ENCODE measurements at regions not wholly inside any gene's neighbourhood (a gene's known extent, or its start where the extent isn't known, plus 50 kb on each side); places are given as distances from the start of the nearest gene placed in this dataset.

DNA sequence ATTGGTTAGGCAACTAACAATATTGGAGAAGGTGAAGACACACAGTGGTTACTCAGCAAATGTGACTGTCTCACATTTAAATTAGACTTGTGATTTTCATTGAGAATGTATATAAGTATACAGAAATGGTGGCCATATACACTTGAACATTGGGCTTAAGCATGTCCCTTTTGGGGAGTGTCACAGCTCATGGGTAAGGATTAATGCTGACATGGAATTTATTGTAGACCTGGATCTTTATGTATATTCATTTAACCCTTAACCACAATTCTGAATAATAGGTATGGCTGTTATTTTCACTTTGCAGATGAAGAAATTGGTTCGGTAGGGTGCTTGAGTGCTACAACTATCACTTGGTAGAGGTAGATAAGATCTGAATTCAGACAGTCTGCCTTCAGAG is 95.5 kb upstream of the WDFY3 start:
- FAIRE-seq, result no peak
- DNase-seq (ENCODE audit: insufficient read length), result no peak
- TF ChIP-seq TAF1 (IDR thresholded peaks at IDR 0.05; ENCODE audit: borderline replicate concordance, low read depth, low read length), result no peak

DNA sequence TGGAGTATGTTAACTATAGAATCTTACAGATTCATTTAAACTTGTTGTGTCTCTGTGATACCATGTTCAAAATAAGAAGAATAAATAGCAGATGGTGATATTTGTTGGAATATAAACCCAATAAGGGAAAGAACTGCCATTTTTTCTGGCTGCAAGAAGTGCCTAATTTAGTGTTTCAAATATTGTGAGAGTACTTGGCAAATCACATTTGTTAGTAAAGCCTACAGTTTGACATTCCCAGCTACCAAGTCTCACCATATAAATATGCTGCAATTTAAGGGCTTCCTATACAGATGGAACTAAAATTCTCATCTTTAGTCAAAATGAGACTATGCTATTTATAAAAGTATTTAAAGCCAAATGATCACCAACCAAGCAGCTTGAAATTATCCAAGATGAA is 96.0 kb upstream of the WDFY3 start:
- DNase-seq (ENCODE audit: insufficient read length) (no peak), FAIRE-seq (no peak)
- TF ChIP-seq POLR2A (IDR thresholded peaks at IDR 0.05; ENCODE audit: low read depth, low read length), result no peak
- no peak for TF ChIP-seq POLR2AphosphoS5 (IDR thresholded peaks at IDR 0.05; ENCODE audit: low read depth, low read length)
- no peak for TF ChIP-seq TAF1 (IDR thresholded peaks at IDR 0.05; ENCODE audit: borderline replicate concordance, low read depth, low read length)

GRCh38 chr4:85067342-85067741 is 100.9 kb upstream of the WDFY3 start:
- DNase-seq (ENCODE audit: insufficient read length), result no peak
- TF ChIP-seq POLR2AphosphoS5 (IDR thresholded peaks at IDR 0.05; ENCODE audit: low read depth, low read length) (no peak), POLR2A (IDR thresholded peaks at IDR 0.05; ENCODE audit: low read depth, low read length) (no peak), TAF1 (IDR thresholded peaks at IDR 0.05; ENCODE audit: borderline replicate concordance, low read depth, low read length) (no peak)
- no peak for FAIRE-seq

DNA sequence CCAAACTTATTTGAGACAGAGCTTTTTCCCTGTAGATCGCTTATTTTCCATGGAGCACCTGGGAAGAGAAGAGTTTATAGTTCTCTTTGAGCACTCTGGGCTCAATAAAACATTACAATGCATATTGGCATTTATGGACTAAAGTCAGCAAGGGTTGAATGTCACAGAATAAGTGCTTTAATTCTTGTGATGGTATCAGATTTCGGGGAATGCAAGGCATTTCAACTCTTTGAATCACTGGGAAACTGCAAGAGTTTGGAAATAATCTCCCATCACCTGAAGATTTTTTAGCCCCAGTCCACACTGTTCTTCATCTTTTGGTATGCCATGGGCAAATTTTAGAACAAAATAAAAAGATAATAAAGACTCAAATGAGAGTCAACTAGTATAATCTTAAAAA is 111.5 kb upstream of the WDFY3 start:
- TF ChIP-seq POLR2AphosphoS5 (IDR thresholded peaks at IDR 0.05; ENCODE audit: low read depth, low read length), result no peak
- TF ChIP-seq TAF1 (IDR thresholded peaks at IDR 0.05; ENCODE audit: borderline replicate concordance, low read depth, low read length), result no peak
- TF ChIP-seq POLR2A (IDR thresholded peaks at IDR 0.05; ENCODE audit: low read depth, low read length), result no peak
- no peak for FAIRE-seq

DNA sequence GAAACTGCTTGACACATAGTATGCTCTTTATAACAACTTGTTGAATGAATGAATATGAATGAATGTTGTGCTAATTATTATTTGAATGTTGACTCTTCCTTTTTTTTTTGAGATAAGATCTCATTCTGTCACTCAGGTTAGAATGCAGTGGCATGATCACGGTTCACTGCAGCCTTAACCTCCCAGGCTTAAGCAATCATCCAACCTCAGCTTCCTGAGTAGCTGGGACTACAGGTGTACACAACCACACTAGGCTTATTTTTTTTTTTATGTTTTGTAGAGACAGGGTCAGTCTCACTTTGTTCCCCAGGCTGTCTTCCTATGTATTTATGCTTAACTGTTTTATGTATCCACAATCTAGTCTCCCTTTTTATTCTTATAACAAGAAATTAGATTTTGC is 114.7 kb upstream of the WDFY3 start:
- FAIRE-seq (no peak), DNase-seq (ENCODE audit: insufficient read length) (no peak)
- TF ChIP-seq POLR2AphosphoS5 (IDR thresholded peaks at IDR 0.05; ENCODE audit: low read depth, low read length), result no peak
- no peak for TF ChIP-seq POLR2A (IDR thresholded peaks at IDR 0.05; ENCODE audit: low read depth, low read length)
- no peak for TF ChIP-seq TAF1 (IDR thresholded peaks at IDR 0.05; ENCODE audit: borderline replicate concordance, low read depth, low read length)

More for the DNA sequence above, 111.5 kb upstream of the WDFY3 start:
- no peak for DNase-seq (ENCODE audit: insufficient read length)

DNA sequence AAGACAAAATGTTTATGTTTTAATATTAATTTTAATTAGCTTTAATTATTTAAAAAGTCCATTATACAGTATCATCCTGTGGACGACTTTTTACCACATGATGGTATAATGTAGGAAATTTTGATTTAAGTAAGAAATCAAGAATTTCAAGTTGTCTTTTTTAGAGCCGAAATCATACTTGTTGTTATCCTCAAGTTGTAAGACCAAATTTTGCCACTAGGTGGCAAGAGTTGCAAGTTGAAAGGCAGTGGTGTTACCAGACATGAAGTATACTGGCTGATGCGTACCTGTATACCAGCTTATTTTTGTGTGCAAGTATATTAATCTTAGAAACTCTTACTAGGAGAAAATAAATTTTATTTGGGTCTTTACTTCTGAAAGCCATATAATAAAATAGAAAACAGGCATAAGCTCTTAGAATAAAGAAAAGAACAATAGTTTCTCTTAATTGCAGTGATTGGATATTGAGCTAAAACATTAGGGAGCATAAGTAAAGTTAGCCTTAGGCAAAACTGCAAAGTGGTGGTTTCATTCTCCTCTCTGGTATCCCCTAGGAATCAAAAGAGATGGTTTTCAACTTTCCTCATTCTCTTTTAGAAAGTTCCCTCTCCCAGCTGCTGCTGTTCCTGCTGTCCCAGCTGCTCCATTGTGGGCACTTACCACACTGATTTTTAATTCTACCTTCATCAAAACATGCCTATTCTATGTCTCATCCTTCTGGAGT is 118.0 kb upstream of the WDFY3 start:
- no peak for DNase-seq (ENCODE audit: insufficient read length)
- TF ChIP-seq POLR2A (IDR thresholded peaks at IDR 0.05; ENCODE audit: low read depth, low read length), result no peak
- TF ChIP-seq TAF1 (IDR thresholded peaks at IDR 0.05; ENCODE audit: borderline replicate concordance, low read depth, low read length), result no peak
- TF ChIP-seq POLR2AphosphoS5 (IDR thresholded peaks at IDR 0.05; ENCODE audit: low read depth, low read length), result no peak
- FAIRE-seq, result no peak

DNA sequence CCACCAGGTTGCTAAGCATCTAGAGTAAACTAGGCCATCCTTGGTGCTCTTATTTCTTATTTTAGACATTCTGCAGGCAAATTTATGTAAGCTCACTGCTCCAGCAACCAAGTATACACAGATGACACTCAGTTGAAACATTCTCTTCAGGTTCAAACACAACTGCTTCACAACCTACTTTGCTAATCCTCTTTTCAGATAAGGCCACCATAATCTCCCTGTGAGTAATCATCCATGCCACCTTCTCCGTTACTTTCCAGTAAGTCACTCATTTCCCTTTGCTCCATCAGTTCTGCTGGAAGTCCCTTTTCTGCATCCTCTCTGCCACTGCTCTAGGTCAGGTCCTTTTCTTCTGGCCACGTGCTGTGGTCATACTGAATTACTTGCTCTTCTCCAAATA is 120.2 kb upstream of the WDFY3 start:
- DNase-seq (ENCODE audit: insufficient read length), result no peak
- no peak for FAIRE-seq
- TF ChIP-seq TAF1 (IDR thresholded peaks at IDR 0.05; ENCODE audit: borderline replicate concordance, low read depth, low read length) (no peak), POLR2AphosphoS5 (IDR thresholded peaks at IDR 0.05; ENCODE audit: low read depth, low read length) (no peak), POLR2A (IDR thresholded peaks at IDR 0.05; ENCODE audit: low read depth, low read length) (no peak)

GRCh38 chr4:85092536-85092935 is 126.0 kb upstream of the WDFY3 start:
- FAIRE-seq (no peak), DNase-seq (ENCODE audit: insufficient read length) (no peak)
- no peak for TF ChIP-seq TAF1 (IDR thresholded peaks at IDR 0.05; ENCODE audit: borderline replicate concordance, low read depth, low read length)
- TF ChIP-seq POLR2AphosphoS5 (IDR thresholded peaks at IDR 0.05; ENCODE audit: low read depth, low read length), result no peak
- TF ChIP-seq POLR2A (IDR thresholded peaks at IDR 0.05; ENCODE audit: low read depth, low read length), result no peak

DNA sequence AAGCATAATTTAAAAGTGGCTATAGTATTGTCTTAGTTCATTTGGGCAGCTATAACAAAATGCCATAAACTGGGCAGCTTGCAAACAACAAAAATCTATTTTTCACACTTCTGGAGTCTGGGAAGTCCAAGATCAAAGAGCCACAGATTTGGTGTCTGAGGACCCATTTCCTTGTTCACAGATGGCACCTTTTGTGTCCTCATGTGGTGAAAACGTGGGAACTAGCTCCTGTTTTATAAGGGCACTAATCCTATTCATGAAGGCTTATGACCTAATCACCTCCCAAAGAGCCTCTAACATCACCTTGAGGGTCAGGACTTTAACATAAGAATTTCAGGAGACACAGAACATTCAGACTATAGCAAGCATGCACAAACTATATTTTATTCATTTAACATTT is 126.5 kb upstream of the WDFY3 start:
- TF ChIP-seq POLR2A (IDR thresholded peaks at IDR 0.05; ENCODE audit: low read depth, low read length), result no peak
- TF ChIP-seq TAF1 (IDR thresholded peaks at IDR 0.05; ENCODE audit: borderline replicate concordance, low read depth, low read length), result no peak
- no peak for TF ChIP-seq POLR2AphosphoS5 (IDR thresholded peaks at IDR 0.05; ENCODE audit: low read depth, low read length)
- FAIRE-seq (no peak), DNase-seq (ENCODE audit: insufficient read length) (no peak)

GRCh38 chr4:85094735-85095134 is 128.2 kb upstream of the WDFY3 start:
- TF ChIP-seq POLR2A (IDR thresholded peaks at IDR 0.05; ENCODE audit: low read depth, low read length) (no peak), TAF1 (IDR thresholded peaks at IDR 0.05; ENCODE audit: borderline replicate concordance, low read depth, low read length) (no peak), POLR2AphosphoS5 (IDR thresholded peaks at IDR 0.05; ENCODE audit: low read depth, low read length) (no peak)
- no peak for FAIRE-seq
- no peak for DNase-seq (ENCODE audit: insufficient read length)

- FAIRE-seq, result no peak
- TF ChIP-seq TAF1 (IDR thresholded peaks at IDR 0.05; ENCODE audit: borderline replicate concordance, low read depth, low read length), result no peak
- no peak for TF ChIP-seq POLR2AphosphoS5 (IDR thresholded peaks at IDR 0.05; ENCODE audit: low read depth, low read length)
- no peak for TF ChIP-seq POLR2A (IDR thresholded peaks at IDR 0.05; ENCODE audit: low read depth, low read length)
- no peak for DNase-seq (ENCODE audit: insufficient read length)
Observed at GRCh38 chr4:85102606-85103005, 136.1 kb upstream of the WDFY3 start.

DNA sequence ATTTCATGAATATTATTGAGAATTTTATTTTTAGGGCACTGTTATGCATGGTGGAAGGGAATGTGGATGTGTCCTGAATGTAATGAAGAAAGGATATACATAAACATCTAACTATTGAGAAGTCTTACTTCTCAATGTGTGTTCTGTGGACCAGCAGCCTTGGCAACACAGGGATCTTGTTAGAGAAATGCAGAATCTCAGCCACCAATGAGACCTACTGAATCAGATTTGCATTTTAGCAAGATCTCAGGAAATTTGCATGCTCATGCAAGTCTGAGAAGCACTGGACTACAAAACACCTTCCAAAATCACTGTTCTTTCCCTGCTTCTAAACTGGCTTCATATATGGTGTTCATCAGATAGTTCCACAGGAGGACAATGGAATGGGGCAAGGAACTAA is 139.7 kb upstream of the WDFY3 start:
- DNase-seq (ENCODE audit: insufficient read length), result no peak
- TF ChIP-seq POLR2A (IDR thresholded peaks at IDR 0.05; ENCODE audit: low read depth, low read length), result no peak
- no peak for TF ChIP-seq TAF1 (IDR thresholded peaks at IDR 0.05; ENCODE audit: borderline replicate concordance, low read depth, low read length)
- TF ChIP-seq POLR2AphosphoS5 (IDR thresholded peaks at IDR 0.05; ENCODE audit: low read depth, low read length), result no peak
- FAIRE-seq, result no peak

Measured in GM12892 (cell line).